ENCODE measurements at regions not wholly inside any gene's neighbourhood (a gene's known extent, or its start where the extent isn't known, plus 50 kb on each side); places are given as distances from the start of the nearest gene placed in this dataset.

GRCh38 chr3:159417761-159418160 lies 570.9 kb upstream of the IL12A start:
- TF ChIP-seq POLR2A (IDR thresholded peaks at IDR 0.05; ENCODE audit: low read length) (no peak), GATA1 (IDR thresholded peaks at IDR 0.05; ENCODE audit: low read depth, low read length) (no peak)

Data from erythroblast (primary cell).